ENCODE measurements at regions not wholly inside any gene's neighbourhood (a gene's known extent, or its start where the extent isn't known, plus 50 kb on each side); places are given as distances from the start of the nearest gene placed in this dataset.
"Not testable (repeated sequence)": the region's sequence is repeated elsewhere in the genome, so short reads cannot be mapped to it uniquely, and the experiment has no call there.

DNA sequence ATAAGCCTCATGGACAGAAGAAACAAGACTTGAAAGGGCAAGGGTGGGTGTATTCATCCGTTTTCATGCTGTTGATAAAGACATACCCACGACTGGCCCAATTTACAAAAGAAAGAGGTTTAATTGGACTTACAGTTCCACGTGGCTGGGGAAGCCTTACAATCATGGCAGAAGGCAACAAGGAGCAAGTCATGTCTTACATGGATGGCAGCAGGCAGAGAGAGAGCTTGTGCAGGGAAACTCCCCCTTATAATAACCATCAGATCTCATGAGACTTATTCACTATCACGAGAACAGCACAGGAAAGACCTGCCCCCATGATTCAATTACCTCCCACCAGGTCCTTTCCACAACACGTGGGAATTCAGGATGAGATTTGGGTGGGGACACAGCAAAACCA lies 78.2 kb upstream of the PDZD8 start:
- not testable (repeated sequence) for TF ChIP-seq FOXA1 (IDR thresholded peaks at IDR 0.05); TAF1 (conservative IDR thresholded peaks at IDR 0.05); EGR1 (IDR thresholded peaks at IDR 0.05; ENCODE audit: low read depth in 2 of 2); JUND (IDR thresholded peaks at IDR 0.05); SP1 (IDR thresholded peaks at IDR 0.05); RAD21 (IDR thresholded peaks at IDR 0.05)
- TF ChIP-seq, protein P1, sequence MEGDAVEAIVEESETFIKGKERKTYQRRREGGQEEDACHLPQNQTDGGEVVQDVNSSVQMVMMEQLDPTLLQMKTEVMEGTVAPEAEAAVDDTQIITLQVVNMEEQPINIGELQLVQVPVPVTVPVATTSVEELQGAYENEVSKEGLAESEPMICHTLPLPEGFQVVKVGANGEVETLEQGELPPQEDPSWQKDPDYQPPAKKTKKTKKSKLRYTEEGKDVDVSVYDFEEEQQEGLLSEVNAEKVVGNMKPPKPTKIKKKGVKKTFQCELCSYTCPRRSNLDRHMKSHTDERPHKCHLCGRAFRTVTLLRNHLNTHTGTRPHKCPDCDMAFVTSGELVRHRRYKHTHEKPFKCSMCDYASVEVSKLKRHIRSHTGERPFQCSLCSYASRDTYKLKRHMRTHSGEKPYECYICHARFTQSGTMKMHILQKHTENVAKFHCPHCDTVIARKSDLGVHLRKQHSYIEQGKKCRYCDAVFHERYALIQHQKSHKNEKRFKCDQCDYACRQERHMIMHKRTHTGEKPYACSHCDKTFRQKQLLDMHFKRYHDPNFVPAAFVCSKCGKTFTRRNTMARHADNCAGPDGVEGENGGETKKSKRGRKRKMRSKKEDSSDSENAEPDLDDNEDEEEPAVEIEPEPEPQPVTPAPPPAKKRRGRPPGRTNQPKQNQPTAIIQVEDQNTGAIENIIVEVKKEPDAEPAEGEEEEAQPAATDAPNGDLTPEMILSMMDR (IDR thresholded peaks at IDR 0.05; ENCODE audit: low read depth, low read length, missing input control): not testable (repeated sequence)
- TF ChIP-seq, protein P2, sequence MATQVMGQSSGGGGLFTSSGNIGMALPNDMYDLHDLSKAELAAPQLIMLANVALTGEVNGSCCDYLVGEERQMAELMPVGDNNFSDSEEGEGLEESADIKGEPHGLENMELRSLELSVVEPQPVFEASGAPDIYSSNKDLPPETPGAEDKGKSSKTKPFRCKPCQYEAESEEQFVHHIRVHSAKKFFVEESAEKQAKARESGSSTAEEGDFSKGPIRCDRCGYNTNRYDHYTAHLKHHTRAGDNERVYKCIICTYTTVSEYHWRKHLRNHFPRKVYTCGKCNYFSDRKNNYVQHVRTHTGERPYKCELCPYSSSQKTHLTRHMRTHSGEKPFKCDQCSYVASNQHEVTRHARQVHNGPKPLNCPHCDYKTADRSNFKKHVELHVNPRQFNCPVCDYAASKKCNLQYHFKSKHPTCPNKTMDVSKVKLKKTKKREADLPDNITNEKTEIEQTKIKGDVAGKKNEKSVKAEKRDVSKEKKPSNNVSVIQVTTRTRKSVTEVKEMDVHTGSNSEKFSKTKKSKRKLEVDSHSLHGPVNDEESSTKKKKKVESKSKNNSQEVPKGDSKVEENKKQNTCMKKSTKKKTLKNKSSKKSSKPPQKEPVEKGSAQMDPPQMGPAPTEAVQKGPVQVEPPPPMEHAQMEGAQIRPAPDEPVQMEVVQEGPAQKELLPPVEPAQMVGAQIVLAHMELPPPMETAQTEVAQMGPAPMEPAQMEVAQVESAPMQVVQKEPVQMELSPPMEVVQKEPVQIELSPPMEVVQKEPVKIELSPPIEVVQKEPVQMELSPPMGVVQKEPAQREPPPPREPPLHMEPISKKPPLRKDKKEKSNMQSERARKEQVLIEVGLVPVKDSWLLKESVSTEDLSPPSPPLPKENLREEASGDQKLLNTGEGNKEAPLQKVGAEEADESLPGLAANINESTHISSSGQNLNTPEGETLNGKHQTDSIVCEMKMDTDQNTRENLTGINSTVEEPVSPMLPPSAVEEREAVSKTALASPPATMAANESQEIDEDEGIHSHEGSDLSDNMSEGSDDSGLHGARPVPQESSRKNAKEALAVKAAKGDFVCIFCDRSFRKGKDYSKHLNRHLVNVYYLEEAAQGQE (IDR thresholded peaks at IDR 0.05): not testable (repeated sequence)
- TF ChIP-seq, protein P3, sequence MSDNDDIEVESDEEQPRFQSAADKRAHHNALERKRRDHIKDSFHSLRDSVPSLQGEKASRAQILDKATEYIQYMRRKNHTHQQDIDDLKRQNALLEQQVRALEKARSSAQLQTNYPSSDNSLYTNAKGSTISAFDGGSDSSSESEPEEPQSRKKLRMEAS (IDR thresholded peaks at IDR 0.05): not testable (repeated sequence)
